GM12878 (cell line): ENCODE measurements at regions not wholly inside any gene's neighbourhood (a gene's known extent, or its start where the extent isn't known, plus 50 kb on each side); places are given as distances from the start of the nearest gene placed in this dataset.

Source experiments
- ATAC-seq: fragments of 200-7000 bp; cut with Tn5 transposase; 3 replicates; pipeline ENCODE4 v1.9.1; 2020; ENCODE audit warnings: mild to moderate bottlenecking, moderate library complexity
- BruUV-seq: library from RNA; stranded (reverse); fragments of 400-500 nt; replicated peaks from 2 replicates; lab custom pipeline; 2021; lab: Mats Ljungman, UMichigan
- CTCF ChIA-PET: fragments of 300-600 bp; sonication (Branson Sonifier 250); formaldehyde crosslinking; extraction: SDS; loops from one replicate; lab custom pipeline; 2021; ENCODE audit warnings: inconsistent platforms; lab: Yijun Ruan, JAX
- POLR2A ChIA-PET: fragments of 350-600 bp; formaldehyde crosslinking; extraction: SDS; loops from one replicate; lab custom pipeline; 2021; ENCODE audit warnings: inconsistent platforms; lab: Charles Lee
- RAD21 ChIA-PET: fragments of 300-600 bp; sonication (Branson Sonifier 250); formaldehyde crosslinking; loops from one replicate; lab custom pipeline; 2023; ENCODE audit warnings: antibody characterized with exemption; ENCODE audit not compliant: unreplicated experiment; lab: Charles Lee
- SMC1A ChIA-PET: fragments of 300-600 bp; sonication (Branson Sonifier 250); formaldehyde crosslinking; loops from one replicate; lab custom pipeline; 2023; ENCODE audit not compliant: unreplicated experiment, uncharacterized antibody; lab: Charles Lee
- DNase-seq: peaks from one replicate; pipeline ENCODE4 v3.0.0-alpha.2; 2011; ENCODE audit warnings: low read depth, low spot score
- FAIRE-seq: peaks from 3 replicates; lab custom pipeline; 2011; peaks lifted over from hg19 to GRCh38; lab: Jason Lieb, UNC
- H2AFZ ChIP-seq: 2 replicates; pipeline ENCODE4 v1.6.0; 2011; ENCODE audit warnings: low read depth, low read length, control low read depth; ENCODE audit not compliant: control insufficient read depth
- H3K27ac ChIP-seq: 2 replicates; pipeline ENCODE4 v1.5.1; 2011; ENCODE audit warnings: control low read depth; ENCODE audit not compliant: control insufficient read depth, insufficient read depth
- H3K27me3 ChIP-seq, 2 experiments: replicated peaks in 1 of 2; 2 replicates each; pipeline versions ENCODE4 v1.6.0 to v1.6.1; 2011; ENCODE audit warnings: low read length in 1 of 2; ENCODE audit not compliant: control insufficient read depth in 2 of 2, insufficient read depth in 2 of 2
- H3K36me3 ChIP-seq, 2 experiments: 2 replicates each; pipeline ENCODE4 v1.5.1; 2011; ENCODE audit warnings: low read length in 1 of 2; ENCODE audit not compliant: control insufficient read depth in 2 of 2, insufficient read depth in 2 of 2
- H3K4me1 ChIP-seq: 2 replicates; pipeline ENCODE4 v1.6.1; 2011; ENCODE audit warnings: mild to moderate bottlenecking, low read length, moderate library complexity, mixed read lengths; ENCODE audit not compliant: control insufficient read depth, insufficient read depth
- H3K4me2 ChIP-seq: 2 replicates; pipeline ENCODE4 v1.6.0; 2011; ENCODE audit warnings: control low read depth; ENCODE audit not compliant: control insufficient read depth, insufficient read depth
- H3K4me3 ChIP-seq: fragments of 200-600 bp; sonication (generic); 2 replicates; pipeline ENCODE4 v1.5.1; 2016
- H3K79me2 ChIP-seq: 2 replicates; pipeline ENCODE4 v1.6.0; 2011; ENCODE audit warnings: low read length; ENCODE audit not compliant: control insufficient read depth, insufficient read depth
- H3K9ac ChIP-seq: 2 replicates; pipeline ENCODE4 v1.8.0; 2011; ENCODE audit warnings: low read length, control low read depth, mixed read lengths; ENCODE audit not compliant: control insufficient read depth, insufficient read depth
- H3K9me3 ChIP-seq: replicated peaks from 3 replicates; pipeline ENCODE4 v1.5.1; 2011; ENCODE audit warnings: mild to moderate bottlenecking, low read length; ENCODE audit not compliant: control insufficient read depth, insufficient read depth
- H4K20me1 ChIP-seq: 2 replicates; pipeline ENCODE4 v1.6.0; 2011; ENCODE audit not compliant: control insufficient read depth, insufficient read depth
- ASH2L ChIP-seq: fragments of 300-600, 200-600 bp; sonication (generic); IDR thresholded peaks from 2 replicates; pipeline ENCODE4 v1.6.1; 2017; ENCODE audit warnings: low read depth, mild to moderate bottlenecking, borderline replicate concordance
- ESRRA ChIP-seq: IDR thresholded peaks from 2 replicates; pipeline ENCODE4 v1.6.1; 2012; ENCODE audit warnings: mild to moderate bottlenecking, low read length, improper control_type of control experiment
- KAT2A ChIP-seq: conservative IDR thresholded peaks from 2 replicates; pipeline ENCODE4 v1.6.1; 2011; ENCODE audit warnings: low read depth, low read length; ENCODE audit not compliant: control insufficient read depth
- MEF2A ChIP-seq: IDR thresholded peaks from 2 replicates; pipeline ENCODE4 v1.6.1; 2011; ENCODE audit warnings: low read depth, mild to moderate bottlenecking, low read length, moderate library complexity; ENCODE audit not compliant: insufficient read depth
- RAD21 ChIP-seq: IDR thresholded peaks from 2 replicates; pipeline ENCODE4 v1.6.1; 2011; ENCODE audit warnings: mild to moderate bottlenecking, low read depth, low read length, moderate library complexity; ENCODE audit not compliant: insufficient read depth
- SRF ChIP-seq, 2 experiments: IDR thresholded peaks; 2 replicates each; pipeline ENCODE4 v1.6.1; 2011; ENCODE audit warnings: low read depth in 2 of 2, low read length in 2 of 2, mild to moderate bottlenecking in 1 of 2, moderate library complexity in 1 of 2
- ZNF24 ChIP-seq: fragments of 450-650 bp; IDR thresholded peaks from 2 replicates; pipeline ENCODE4 v1.6.1; 2017; ENCODE audit warnings: antibody characterized with exemption, mild to moderate bottlenecking
- WGBS: methylation state at CpG from one replicate; pipeline ENCODE4 v1.1.6; 2016; ENCODE audit warnings: low lambda C conversion rate; ENCODE audit not compliant: insufficient replicate concordance, insufficient coverage; ENCODE audit errors: missing lambda C conversion rate; 5-methylcytosine and 5-hydroxymethylcytosine counted together
- in situ Hi-C: fragments of 300-500 bp; cut with MboI; formaldehyde crosslinking; loops from 9 replicates; pipeline ENCODE4 v1.14.3; 2018; ENCODE audit warnings: mixed read lengths
- intact Hi-C: fragments of 100-400 bp; cut with micrococcal nuclease; formaldehyde crosslinking; loops from one replicate; pipeline ENCODE4 v1.14.2; 2022; ENCODE audit not compliant: unreplicated experiment
- TF ChIP-seq, protein P1 (sequence below): fragments of 450-650 bp; IDR thresholded peaks from 2 replicates; pipeline ENCODE4 v1.6.1; 2017; ENCODE audit warnings: borderline replicate concordance
- TF ChIP-seq, protein P2 (sequence below): fragments of 450-650 bp; IDR thresholded peaks from 2 replicates; pipeline ENCODE4 v1.6.1; 2018; ENCODE audit warnings: mild to moderate bottlenecking, low read depth, moderate library complexity; ENCODE audit not compliant: partially characterized antibody
- TF ChIP-seq, protein P3 (sequence below): fragments of 450-650 bp; IDR thresholded peaks from 2 replicates; pipeline ENCODE4 v1.6.1; 2017; ENCODE audit warnings: mild to moderate bottlenecking, moderate library complexity
- TF ChIP-seq, protein P4 (sequence below): fragments of 150-350 bp; IDR thresholded peaks from 2 replicates; pipeline ENCODE4 v1.6.1; 2016; ENCODE audit warnings: low read depth, low read length

DNA sequence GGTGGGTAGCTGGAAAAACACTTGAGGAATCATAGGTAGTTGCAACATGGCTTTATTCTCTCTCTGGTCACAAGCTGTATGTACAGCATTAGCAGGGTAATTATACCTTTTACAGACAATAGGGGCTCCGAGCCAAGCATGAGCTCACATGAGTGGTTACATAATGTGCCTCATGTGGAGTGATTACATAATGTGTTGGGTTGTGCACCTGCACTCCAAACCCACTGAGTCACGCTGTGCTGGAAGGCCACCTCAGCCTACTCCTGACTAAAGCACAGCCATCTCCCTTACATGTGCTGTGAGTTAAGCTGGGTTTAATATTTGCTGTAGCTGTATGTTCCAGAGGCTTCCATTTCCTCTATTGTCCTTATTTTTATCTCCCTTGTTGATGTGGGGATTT, 348.7 kb upstream of the SEMA3C start:
- ChIA-PET RAD21 (no interaction called here), SMC1A (no interaction called here), CTCF (no interaction called here), POLR2A (no interaction called here)
- H3K4me3 ChIP-seq, result no peak overlapping the region
- H3K4me1 ChIP-seq, result no peaks in the 10 kb centered on the region
- no peak overlapping the region for H2AFZ ChIP-seq
- DNase-seq, result no peak
- ATAC-seq, result no peak
- no peaks in the 10 kb centered on the region for H4K20me1 ChIP-seq
- no peaks in the 10 kb centered on the region for H3K79me2 ChIP-seq
- intact Hi-C loops (no loop called here), in situ Hi-C loops (no loop called here)
- no peak overlapping the region for H3K4me2 ChIP-seq
- H3K27ac ChIP-seq, result no peak overlapping the region
- no peaks in the 10 kb centered on the region for H3K36me3 ChIP-seq
- FAIRE-seq, result no peak
- 3% methylated on average over 2 of the region's 2 CpGs for WGBS
- no peak overlapping the region for H3K9ac ChIP-seq
- BruUV-seq, result no TSS peak
- no peaks in the 10 kb centered on the region for H3K9me3 ChIP-seq
- H3K27me3 ChIP-seq, result no peaks in the 10 kb centered on the region
- no peak for TF ChIP-seq KAT2A
- no peak for TF ChIP-seq SRF (IDR thresholded peaks at IDR 0.05; ENCODE audit: low read depth in 2 of 2, low read length in 2 of 2)
- no peak for TF ChIP-seq RAD21
- no peak for TF ChIP-seq ESRRA
- TF ChIP-seq ASH2L, result no peak
- TF ChIP-seq, protein P1, sequence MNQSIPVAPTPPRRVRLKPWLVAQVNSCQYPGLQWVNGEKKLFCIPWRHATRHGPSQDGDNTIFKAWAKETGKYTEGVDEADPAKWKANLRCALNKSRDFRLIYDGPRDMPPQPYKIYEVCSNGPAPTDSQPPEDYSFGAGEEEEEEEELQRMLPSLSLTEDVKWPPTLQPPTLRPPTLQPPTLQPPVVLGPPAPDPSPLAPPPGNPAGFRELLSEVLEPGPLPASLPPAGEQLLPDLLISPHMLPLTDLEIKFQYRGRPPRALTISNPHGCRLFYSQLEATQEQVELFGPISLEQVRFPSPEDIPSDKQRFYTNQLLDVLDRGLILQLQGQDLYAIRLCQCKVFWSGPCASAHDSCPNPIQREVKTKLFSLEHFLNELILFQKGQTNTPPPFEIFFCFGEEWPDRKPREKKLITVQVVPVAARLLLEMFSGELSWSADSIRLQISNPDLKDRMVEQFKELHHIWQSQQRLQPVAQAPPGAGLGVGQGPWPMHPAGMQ, result no peak
- no peak for TF ChIP-seq MEF2A
- TF ChIP-seq, protein P2, sequence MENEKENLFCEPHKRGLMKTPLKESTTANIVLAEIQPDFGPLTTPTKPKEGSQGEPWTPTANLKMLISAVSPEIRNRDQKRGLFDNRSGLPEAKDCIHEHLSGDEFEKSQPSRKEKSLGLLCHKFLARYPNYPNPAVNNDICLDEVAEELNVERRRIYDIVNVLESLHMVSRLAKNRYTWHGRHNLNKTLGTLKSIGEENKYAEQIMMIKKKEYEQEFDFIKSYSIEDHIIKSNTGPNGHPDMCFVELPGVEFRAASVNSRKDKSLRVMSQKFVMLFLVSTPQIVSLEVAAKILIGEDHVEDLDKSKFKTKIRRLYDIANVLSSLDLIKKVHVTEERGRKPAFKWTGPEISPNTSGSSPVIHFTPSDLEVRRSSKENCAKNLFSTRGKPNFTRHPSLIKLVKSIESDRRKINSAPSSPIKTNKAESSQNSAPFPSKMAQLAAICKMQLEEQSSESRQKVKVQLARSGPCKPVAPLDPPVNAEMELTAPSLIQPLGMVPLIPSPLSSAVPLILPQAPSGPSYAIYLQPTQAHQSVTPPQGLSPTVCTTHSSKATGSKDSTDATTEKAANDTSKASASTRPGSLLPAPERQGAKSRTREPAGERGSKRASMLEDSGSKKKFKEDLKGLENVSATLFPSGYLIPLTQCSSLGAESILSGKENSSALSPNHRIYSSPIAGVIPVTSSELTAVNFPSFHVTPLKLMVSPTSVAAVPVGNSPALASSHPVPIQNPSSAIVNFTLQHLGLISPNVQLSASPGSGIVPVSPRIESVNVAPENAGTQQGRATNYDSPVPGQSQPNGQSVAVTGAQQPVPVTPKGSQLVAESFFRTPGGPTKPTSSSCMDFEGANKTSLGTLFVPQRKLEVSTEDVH, result no peak
- TF ChIP-seq, protein P3, sequence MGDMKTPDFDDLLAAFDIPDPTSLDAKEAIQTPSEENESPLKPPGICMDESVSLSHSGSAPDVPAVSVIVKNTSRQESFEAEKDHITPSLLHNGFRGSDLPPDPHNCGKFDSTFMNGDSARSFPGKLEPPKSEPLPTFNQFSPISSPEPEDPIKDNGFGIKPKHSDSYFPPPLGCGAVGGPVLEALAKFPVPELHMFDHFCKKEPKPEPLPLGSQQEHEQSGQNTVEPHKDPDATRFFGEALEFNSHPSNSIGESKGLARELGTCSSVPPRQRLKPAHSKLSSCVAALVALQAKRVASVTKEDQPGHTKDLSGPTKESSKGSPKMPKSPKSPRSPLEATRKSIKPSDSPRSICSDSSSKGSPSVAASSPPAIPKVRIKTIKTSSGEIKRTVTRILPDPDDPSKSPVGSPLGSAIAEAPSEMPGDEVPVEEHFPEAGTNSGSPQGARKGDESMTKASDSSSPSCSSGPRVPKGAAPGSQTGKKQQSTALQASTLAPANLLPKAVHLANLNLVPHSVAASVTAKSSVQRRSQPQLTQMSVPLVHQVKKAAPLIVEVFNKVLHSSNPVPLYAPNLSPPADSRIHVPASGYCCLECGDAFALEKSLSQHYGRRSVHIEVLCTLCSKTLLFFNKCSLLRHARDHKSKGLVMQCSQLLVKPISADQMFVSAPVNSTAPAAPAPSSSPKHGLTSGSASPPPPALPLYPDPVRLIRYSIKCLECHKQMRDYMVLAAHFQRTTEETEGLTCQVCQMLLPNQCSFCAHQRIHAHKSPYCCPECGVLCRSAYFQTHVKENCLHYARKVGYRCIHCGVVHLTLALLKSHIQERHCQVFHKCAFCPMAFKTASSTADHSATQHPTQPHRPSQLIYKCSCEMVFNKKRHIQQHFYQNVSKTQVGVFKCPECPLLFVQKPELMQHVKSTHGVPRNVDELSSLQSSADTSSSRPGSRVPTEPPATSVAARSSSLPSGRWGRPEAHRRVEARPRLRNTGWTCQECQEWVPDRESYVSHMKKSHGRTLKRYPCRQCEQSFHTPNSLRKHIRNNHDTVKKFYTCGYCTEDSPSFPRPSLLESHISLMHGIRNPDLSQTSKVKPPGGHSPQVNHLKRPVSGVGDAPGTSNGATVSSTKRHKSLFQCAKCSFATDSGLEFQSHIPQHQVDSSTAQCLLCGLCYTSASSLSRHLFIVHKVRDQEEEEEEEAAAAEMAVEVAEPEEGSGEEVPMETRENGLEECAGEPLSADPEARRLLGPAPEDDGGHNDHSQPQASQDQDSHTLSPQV, result no peak
- TF ChIP-seq, protein P4, sequence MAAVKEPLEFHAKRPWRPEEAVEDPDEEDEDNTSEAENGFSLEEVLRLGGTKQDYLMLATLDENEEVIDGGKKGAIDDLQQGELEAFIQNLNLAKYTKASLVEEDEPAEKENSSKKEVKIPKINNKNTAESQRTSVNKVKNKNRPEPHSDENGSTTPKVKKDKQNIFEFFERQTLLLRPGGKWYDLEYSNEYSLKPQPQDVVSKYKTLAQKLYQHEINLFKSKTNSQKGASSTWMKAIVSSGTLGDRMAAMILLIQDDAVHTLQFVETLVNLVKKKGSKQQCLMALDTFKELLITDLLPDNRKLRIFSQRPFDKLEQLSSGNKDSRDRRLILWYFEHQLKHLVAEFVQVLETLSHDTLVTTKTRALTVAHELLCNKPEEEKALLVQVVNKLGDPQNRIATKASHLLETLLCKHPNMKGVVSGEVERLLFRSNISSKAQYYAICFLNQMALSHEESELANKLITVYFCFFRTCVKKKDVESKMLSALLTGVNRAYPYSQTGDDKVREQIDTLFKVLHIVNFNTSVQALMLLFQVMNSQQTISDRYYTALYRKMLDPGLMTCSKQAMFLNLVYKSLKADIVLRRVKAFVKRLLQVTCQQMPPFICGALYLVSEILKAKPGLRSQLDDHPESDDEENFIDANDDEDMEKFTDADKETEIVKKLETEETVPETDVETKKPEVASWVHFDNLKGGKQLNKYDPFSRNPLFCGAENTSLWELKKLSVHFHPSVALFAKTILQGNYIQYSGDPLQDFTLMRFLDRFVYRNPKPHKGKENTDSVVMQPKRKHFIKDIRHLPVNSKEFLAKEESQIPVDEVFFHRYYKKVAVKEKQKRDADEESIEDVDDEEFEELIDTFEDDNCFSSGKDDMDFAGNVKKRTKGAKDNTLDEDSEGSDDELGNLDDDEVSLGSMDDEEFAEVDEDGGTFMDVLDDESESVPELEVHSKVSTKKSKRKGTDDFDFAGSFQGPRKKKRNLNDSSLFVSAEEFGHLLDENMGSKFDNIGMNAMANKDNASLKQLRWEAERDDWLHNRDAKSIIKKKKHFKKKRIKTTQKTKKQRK, result no peak
- no peak for TF ChIP-seq ZNF24
